GM23248 (cell line): ENCODE measurements at regions not wholly inside any gene's neighbourhood (a gene's known extent, or its start where the extent isn't known, plus 50 kb on each side); places are given as distances from the start of the nearest gene placed in this dataset.

Experiments
- DNase-seq: peaks from one replicate; pipeline ENCODE4 v3.0.0-alpha.2; 2015
- H2AFZ ChIP-seq: fragments of 200-600 bp; sonication (generic); 2 replicates; pipeline ENCODE4 v1.6.1; 2016; ENCODE audit warnings: antibody characterized with exemption
- H3F3A ChIP-seq: fragments of 200-600 bp; sonication (generic); 2 replicates; pipeline ENCODE4 v1.6.1; 2016; ENCODE audit warnings: mild to moderate bottlenecking, antibody characterized with exemption, mixed run types; ENCODE audit not compliant: insufficient read depth
- H3K27ac ChIP-seq: fragments of 200-600 bp; sonication (generic); 2 replicates; pipeline ENCODE4 v1.5.1; 2016; ENCODE audit warnings: mild to moderate bottlenecking
- H3K27me3 ChIP-seq: fragments of 200-600 bp; sonication (generic); replicated peaks from 2 replicates; pipeline ENCODE4 v1.6.1; 2016; ENCODE audit warnings: mild to moderate bottlenecking; ENCODE audit not compliant: insufficient read depth
- H3K36me3 ChIP-seq: fragments of 200-600 bp; sonication (generic); 2 replicates; pipeline ENCODE4 v1.6.1; 2016; ENCODE audit warnings: low read depth, mild to moderate bottlenecking
- H3K4me1 ChIP-seq: fragments of 200-600 bp; sonication (generic); 2 replicates; pipeline ENCODE4 v1.6.1; 2016; ENCODE audit warnings: mild to moderate bottlenecking; ENCODE audit not compliant: insufficient read depth
- H3K4me2 ChIP-seq: fragments of 200-600 bp; sonication (generic); one replicate; pipeline ENCODE4 v1.6.1; 2016; ENCODE audit warnings: mild to moderate bottlenecking; ENCODE audit not compliant: unreplicated experiment
- H3K4me3 ChIP-seq: fragments of 200-600 bp; sonication (generic); 2 replicates; pipeline ENCODE4 v1.5.1; 2016; ENCODE audit warnings: mild to moderate bottlenecking
- H3K79me2 ChIP-seq: fragments of 200-600 bp; sonication (generic); 2 replicates; pipeline ENCODE4 v1.6.1; 2016; ENCODE audit warnings: mild to moderate bottlenecking; ENCODE audit not compliant: insufficient read depth
- H3K9ac ChIP-seq: fragments of 200-600 bp; sonication (generic); 2 replicates; pipeline ENCODE4 v1.6.1; 2016; ENCODE audit warnings: mild to moderate bottlenecking
- H3K9me2 ChIP-seq: fragments of 200-600 bp; sonication (generic); 2 replicates; pipeline ENCODE4 v1.6.1; 2016; ENCODE audit warnings: mixed run types, mild to moderate bottlenecking, moderate library complexity; ENCODE audit not compliant: insufficient read depth
- H3K9me3 ChIP-seq: fragments of 200-600 bp; sonication (generic); one replicate; pipeline ENCODE4 v1.6.1; 2017; ENCODE audit warnings: low read depth
- H4K20me1 ChIP-seq: fragments of 200-600 bp; sonication (generic); 2 replicates; pipeline ENCODE4 v1.6.0; 2016; ENCODE audit not compliant: insufficient read depth
- EZH2 ChIP-seq: fragments of 200-600 bp; sonication (generic); IDR thresholded peaks from 2 replicates; pipeline ENCODE4 v1.6.1; 2018; ENCODE audit warnings: antibody characterized with exemption, mild to moderate bottlenecking; ENCODE audit not compliant: insufficient read depth, poor library complexity, severe bottlenecking
- EZH2phosphoT487 ChIP-seq: fragments of 200-600 bp; sonication (generic); IDR thresholded peaks from 2 replicates; pipeline ENCODE4 v1.6.1; 2018; ENCODE audit warnings: antibody characterized with exemption, moderate library complexity, mild to moderate bottlenecking, low read depth; ENCODE audit not compliant: insufficient read depth
- WGBS, 2 experiments: methylation state at CpG; one replicate each; pipeline ENCODE4 v1.1.6; 2015 to 2017; ENCODE audit warnings: low lambda C conversion rate in 2 of 2, low coverage in 1 of 2; ENCODE audit errors: missing lambda C conversion rate in 2 of 2; 5-methylcytosine and 5-hydroxymethylcytosine counted together
- in situ Hi-C: fragments of 300-500 bp; cut with MboI; formaldehyde crosslinking; loops from 2 replicates; pipeline ENCODE4 v1.15.0; 2020

DNA sequence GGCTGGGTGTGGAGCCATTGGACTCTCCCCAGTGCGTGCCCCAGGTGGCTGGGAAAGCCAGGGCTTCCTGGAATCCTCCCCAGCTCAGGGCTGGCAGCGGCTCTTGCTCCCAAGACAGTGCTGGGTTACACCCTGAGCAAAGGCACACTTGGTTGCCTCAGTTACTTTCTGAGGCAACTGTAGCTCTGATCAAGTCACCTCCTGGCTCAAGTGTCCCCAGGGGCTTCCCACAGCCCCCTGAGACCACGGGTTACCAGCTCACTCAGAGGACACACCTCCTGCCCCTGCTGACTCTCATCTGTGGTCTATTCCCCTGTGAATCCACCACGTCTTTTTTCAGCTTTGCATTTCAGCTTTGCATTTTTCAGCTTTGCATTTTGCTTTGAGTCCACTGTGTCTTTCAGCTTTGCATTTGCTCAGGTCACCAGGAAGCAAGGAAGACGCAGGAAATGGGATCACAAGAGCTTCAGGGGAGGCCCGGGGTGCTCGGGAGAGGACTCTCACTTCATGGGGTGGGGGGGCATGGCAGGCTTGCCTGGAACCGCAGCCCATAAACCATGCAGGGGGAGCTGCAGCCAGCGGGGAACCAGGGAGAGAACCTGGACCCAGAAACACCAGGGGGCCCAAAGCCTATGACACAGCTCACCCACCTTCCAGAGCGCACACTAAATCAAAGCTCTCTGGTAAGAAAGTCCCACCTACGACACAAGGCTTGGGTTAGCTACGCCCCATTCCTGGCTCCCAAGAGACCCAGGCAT, 138.0 kb upstream of the ASB18 start:
- WGBS, 2 experiments = 41 to 49% methylated on average over 11 to 12 of the region's 12 CpGs
- Histone ChIP-seq H3F3A (no peaks in the 10 kb centered on the region), H3K4me3 (no peak overlapping the region), H3K4me1 (no peaks in the 10 kb centered on the region), H2AFZ (no peak overlapping the region), H3K4me2 (no peak overlapping the region), H3K27me3 (no peaks in the 10 kb centered on the region; the same call in 1 of the 2 replicates), H3K36me3 (no peaks in the 10 kb centered on the region), H4K20me1 (no peaks in the 10 kb centered on the region), H3K9me3 (no peaks in the 10 kb centered on the region), H3K79me2 (no peaks in the 10 kb centered on the region), H3K9me2 (no peaks in the 10 kb centered on the region), H3K27ac (no peak overlapping the region), H3K9ac (no peak overlapping the region)
- in situ Hi-C loops = no loop called here
- DNase-seq = no peak
- no peak for TF ChIP-seq EZH2
- no peak for TF ChIP-seq EZH2phosphoT487

DNA sequence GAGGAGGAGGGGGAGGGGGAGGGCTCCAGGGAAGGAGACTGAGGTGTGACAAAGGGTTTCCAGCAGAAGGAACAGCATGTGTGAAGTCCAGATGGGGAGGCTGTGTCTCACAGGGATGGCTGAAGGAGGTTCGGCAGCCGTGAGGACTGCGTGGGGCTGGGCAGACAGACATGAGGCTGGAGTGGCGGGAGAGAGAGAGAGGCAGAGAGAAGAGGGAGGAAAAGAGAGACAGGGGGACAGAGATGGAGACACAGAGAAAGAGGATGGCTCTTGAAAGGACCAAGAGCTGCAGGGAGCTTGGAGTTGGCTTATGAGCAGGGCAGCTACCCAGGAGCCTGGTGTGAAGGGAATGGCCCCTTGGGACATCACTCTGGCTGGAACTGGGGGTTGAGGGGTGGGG, 138.9 kb upstream of the ASB18 start:
- Histone ChIP-seq H3K4me3 (no peak overlapping the region), H2AFZ (no peak overlapping the region), H3K27me3 (no peaks in the 10 kb centered on the region; the same call in 1 of the 2 replicates), H3K79me2 (no peaks in the 10 kb centered on the region), H3K27ac (no peak overlapping the region), H3K36me3 (no peaks in the 10 kb centered on the region), H3K4me1 (no peaks in the 10 kb centered on the region), H3K4me2 (no peak overlapping the region), H3K9me3 (no peaks in the 10 kb centered on the region), H4K20me1 (no peaks in the 10 kb centered on the region), H3K9me2 (no peaks in the 10 kb centered on the region), H3K9ac (no peak overlapping the region), H3F3A (no peaks in the 10 kb centered on the region)
- TF ChIP-seq EZH2 (no peak), EZH2phosphoT487 (no peak)
- 81 to 90% methylated on average over 3 to 4 of the region's 4 CpGs for WGBS, 2 experiments
- in situ Hi-C loops = no loop called here
- DNase-seq = no peak

DNA sequence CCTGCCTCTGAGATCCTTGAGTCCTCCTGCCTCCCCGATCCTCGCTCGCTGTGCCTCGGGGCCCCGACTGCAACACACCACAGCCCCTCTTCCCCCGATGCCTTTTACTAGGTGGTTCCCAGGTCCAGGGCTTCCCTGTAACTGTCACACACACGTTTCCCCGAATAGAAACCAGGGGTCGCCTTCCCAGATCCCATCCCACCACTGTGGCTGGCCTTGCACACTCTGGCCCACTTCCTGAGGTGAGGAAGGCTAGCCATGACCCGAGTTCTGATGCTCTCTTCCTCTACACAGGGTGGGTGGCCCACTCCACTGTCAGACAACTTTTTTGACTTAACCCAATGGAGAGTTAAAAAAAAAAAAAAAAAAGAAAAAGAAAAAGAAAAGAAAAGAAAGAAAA, 139.6 kb upstream of the ASB18 start:
- H3K9me3 ChIP-seq = no peaks in the 10 kb centered on the region
- no peaks in the 10 kb centered on the region for H3K79me2 ChIP-seq
- H3F3A ChIP-seq = no peaks in the 10 kb centered on the region
- no peak for TF ChIP-seq EZH2phosphoT487
- TF ChIP-seq EZH2 = no peak
- H3K9ac ChIP-seq = no peak overlapping the region
- no peak overlapping the region for H2AFZ ChIP-seq
- WGBS, 2 experiments = 57 to 62% methylated on average over 10 of the region's 10 CpGs
- H3K36me3 ChIP-seq = no peaks in the 10 kb centered on the region
- no peak for DNase-seq
- in situ Hi-C loops = no loop called here
- H4K20me1 ChIP-seq = no peaks in the 10 kb centered on the region
- H3K4me1 ChIP-seq = no peaks in the 10 kb centered on the region
- H3K4me2 ChIP-seq = no peak overlapping the region
- H3K9me2 ChIP-seq = no peaks in the 10 kb centered on the region
- H3K27me3 ChIP-seq = no peaks in the 10 kb centered on the region; the same call in 1 of the 2 replicates
- no peak overlapping the region for H3K4me3 ChIP-seq
- no peak overlapping the region for H3K27ac ChIP-seq

DNA sequence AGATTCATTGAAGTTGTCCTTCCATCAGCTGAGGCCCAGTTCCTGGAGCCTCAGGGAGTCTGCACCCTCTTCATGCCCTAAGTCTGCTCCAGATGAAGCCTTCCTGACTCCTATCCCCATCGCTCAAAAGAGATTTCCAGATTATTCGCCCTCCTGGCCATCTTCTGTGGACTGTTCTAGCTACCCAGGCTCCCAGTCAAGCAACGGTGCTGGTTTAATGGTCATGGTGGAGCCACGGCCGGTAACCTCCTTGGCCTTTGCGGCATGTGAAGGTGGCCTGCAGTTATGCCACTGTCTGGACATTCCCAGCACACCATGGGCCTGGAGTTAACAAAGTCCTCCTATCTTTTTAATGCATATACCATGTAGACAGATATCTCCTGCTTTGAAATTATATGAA, 140.1 kb upstream of the ASB18 start:
- Histone ChIP-seq H3K9me3 (no peaks in the 10 kb centered on the region), H3K4me1 (no peaks in the 10 kb centered on the region), H3K27me3 (no peaks in the 10 kb centered on the region), H4K20me1 (no peaks in the 10 kb centered on the region), H3K9ac (no peak overlapping the region), H3K4me2 (no peak overlapping the region), H3K4me3 (no peak overlapping the region), H3K27ac (no peak overlapping the region), H3K36me3 (no peaks in the 10 kb centered on the region), H3F3A (no peaks in the 10 kb centered on the region), H3K79me2 (no peaks in the 10 kb centered on the region), H3K9me2 (no peaks in the 10 kb centered on the region), H2AFZ (no peak overlapping the region)
- TF ChIP-seq EZH2 (no peak), EZH2phosphoT487 (no peak)
- DNase-seq = no peak
- in situ Hi-C loops = no loop called here
- WGBS, 2 experiments = 67% methylated on average over 6 of the region's 6 CpGs
